AG09309 (cell line): ENCODE measurements at regions not wholly inside any gene's neighbourhood (a gene's known extent, or its start where the extent isn't known, plus 50 kb on each side); places are given as distances from the start of the nearest gene placed in this dataset.

ENCODE experiments used
- DNase-seq: peaks from one replicate; pipeline ENCODE4 v3.0.0-alpha.2; 2010; ENCODE audit warnings: low read depth
- H3K4me3 ChIP-seq: 2 replicates; pipeline ENCODE4 v1.5.1; 2011; ENCODE audit warnings: mild to moderate bottlenecking, low read depth, low read length, moderate library complexity; ENCODE audit not compliant: control insufficient read depth
- TF ChIP-seq, protein P1 (sequence below): IDR thresholded peaks from 2 replicates; pipeline ENCODE4 v1.5.1; 2011; ENCODE audit warnings: mild to moderate bottlenecking, low read depth, low read length, inconsistent platforms; ENCODE audit not compliant: insufficient read depth, control insufficient read depth; ENCODE audit errors: missing control alignments

DNA sequence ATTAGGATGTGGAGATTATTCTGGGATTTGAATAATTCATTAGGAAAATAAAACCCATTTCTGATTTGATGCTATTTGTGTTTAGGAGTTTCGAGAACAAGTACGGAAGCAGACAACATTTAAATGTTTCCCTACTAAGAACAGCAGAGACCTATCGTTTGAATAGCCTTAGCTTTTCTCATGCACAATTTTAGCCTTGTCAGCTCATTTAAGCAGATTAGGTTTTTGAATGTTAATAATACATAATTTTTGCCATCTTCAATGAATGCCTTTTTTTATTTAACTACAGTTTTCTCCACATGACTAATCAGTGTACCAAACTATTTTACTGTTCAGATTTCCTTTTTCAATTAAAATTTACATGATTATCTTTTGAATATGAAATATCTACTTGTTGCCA is 592.0 kb downstream of the BCKDHB start:
- no peak for DNase-seq
- TF ChIP-seq, protein P1, sequence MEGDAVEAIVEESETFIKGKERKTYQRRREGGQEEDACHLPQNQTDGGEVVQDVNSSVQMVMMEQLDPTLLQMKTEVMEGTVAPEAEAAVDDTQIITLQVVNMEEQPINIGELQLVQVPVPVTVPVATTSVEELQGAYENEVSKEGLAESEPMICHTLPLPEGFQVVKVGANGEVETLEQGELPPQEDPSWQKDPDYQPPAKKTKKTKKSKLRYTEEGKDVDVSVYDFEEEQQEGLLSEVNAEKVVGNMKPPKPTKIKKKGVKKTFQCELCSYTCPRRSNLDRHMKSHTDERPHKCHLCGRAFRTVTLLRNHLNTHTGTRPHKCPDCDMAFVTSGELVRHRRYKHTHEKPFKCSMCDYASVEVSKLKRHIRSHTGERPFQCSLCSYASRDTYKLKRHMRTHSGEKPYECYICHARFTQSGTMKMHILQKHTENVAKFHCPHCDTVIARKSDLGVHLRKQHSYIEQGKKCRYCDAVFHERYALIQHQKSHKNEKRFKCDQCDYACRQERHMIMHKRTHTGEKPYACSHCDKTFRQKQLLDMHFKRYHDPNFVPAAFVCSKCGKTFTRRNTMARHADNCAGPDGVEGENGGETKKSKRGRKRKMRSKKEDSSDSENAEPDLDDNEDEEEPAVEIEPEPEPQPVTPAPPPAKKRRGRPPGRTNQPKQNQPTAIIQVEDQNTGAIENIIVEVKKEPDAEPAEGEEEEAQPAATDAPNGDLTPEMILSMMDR = no peak
- no peak overlapping the region for H3K4me3 ChIP-seq

DNA sequence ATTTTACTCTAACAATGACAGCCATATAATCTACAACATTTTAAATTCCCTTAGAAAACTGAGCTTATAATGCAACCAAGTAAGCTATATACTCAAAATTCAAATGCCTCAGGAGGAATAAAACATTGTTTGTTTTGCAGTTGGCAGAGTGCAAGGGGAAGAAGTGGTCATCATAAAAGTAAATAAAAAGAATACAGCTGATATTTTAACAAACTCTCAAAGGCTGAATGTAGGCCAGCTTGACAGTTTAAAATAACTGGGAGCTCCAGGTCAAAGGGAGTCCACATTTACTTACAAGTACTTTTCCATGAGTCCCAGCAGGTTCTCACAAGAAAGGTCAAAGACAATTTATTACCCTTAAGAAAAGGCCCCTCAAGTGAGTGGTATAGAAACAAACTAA is 589.8 kb downstream of the BCKDHB start:
- DNase-seq = no peak
- TF ChIP-seq, protein P1 = no peak
- no peak overlapping the region for H3K4me3 ChIP-seq

DNA sequence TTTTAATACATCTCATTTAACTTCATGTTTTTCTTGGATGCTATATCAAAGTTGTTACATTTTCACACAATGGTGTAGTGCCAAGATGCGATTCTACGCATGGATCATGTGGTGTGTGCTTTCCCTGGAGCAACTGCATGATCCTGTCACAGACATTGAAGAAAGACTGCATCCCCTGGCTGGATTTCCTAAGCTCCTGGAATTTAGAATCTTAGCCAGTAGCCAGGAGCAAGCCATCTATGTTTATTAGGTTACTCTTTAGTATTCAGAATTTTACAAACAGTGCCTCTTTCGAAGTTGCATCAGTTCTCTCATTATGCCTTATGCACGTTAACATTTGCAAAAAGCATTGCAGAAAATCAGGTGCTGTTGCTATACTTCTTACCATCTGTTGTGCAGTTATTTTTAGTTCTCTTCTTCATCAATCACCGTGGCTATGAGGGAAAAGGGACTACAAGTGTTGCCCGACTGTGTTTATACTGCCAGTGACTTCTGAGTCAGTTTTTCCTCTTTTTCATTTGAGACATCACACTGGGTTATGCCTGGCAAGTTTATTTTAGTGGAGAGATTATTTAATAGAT is 584.2 kb downstream of the BCKDHB start:
- peak; percentile 24 for DNase-seq
- TF ChIP-seq, protein P1 = no peak

DNA sequence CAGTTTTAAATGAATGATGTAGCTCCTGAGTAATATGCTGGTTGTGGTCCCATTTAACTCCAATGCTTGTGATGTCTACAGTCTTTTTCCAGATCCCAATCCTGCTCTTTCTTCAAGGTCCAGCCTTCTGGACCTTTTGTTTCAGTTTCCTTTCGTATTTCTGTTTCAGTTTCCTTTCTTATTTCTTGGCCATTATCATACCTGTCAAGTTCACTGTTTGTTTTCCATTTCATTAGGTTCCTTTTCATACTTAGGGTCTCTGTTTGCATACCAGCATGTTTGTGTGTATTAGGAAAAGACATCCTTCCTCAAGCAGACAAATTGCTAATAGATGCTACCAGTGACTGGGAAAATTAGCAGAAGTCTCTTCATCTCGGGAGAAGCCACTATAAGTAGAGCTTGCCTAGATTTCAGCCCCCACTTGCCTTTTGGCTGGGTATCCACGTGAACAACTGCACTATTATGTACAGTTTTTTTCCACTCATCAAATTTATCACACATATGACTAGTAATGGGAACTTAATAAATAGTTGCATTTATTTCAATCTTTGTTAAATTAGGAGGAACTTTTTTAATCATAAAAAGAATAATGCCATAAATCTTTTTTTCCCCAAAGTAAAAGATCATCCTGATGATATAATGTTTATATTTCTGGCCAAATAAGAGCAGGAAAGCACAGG is 583.4 kb downstream of the BCKDHB start:
- DNase-seq = no peak
- TF ChIP-seq, protein P1 = no peak
- H3K4me3 ChIP-seq = no peak overlapping the region

More for the DNA sequence above, 584.2 kb downstream of the BCKDHB start:
- no peak overlapping the region for H3K4me3 ChIP-seq

DNA sequence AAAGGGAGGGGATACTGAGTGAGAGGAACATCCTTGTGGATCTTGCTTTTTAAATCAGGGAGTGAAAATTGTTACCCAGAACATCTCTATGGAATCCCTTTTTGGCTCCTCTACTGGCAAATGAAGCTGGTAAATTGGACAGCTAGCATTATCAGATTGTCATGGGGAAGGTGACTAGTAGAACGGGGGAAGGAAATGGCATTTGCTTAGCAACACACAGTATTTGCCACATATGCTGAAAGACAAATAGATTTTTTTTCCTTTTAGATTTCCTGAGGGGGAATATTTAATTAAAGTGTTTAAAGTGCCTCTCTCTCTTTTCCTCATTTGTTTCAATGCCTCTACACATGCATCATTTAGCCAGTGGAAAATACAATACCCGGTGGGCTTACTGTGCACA is 573.5 kb downstream of the BCKDHB start:
- no peak for DNase-seq
- H3K4me3 ChIP-seq = no peak overlapping the region
- TF ChIP-seq, protein P1 = no peak

DNA sequence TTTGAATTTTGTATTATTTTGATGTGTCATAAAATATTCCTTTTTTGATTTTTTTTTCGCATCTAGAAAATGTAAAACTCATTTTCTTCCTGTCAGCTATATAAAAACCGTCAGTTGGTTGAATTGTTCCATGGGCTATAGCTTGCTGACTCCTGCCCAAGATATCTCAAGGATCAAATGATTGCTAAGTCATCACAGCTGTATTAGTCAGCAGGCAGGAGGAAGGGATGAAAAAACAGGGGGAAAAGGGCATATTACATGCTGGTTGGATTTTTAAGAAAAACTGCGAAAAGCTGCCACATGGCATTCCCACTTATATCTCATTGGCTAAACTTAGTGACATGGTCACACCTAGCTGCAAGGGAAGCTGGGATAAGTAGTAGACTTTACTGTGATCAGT is 569.9 kb downstream of the BCKDHB start:
- H3K4me3 ChIP-seq = no peak overlapping the region
- TF ChIP-seq, protein P1 = no peak
- DNase-seq = no peak
